GM18870 (cell line): ENCODE measurements at regions not wholly inside any gene's neighbourhood (a gene's known extent, or its start where the extent isn't known, plus 50 kb on each side); places are given as distances from the start of the nearest gene placed in this dataset.

Experiments
- ATAC-seq: cut with Tn5 transposase; IDR thresholded peaks from one replicate; pipeline ENCODE4 v1.9.1; 2021; ENCODE audit warnings: moderate library complexity; ENCODE audit not compliant: unreplicated experiment

- no peak for ATAC-seq
Measured at GRCh38 chr16:79303206-79303605, 297.3 kb downstream of the MAF start.

- ATAC-seq = no peak
Measured at GRCh38 chr16:79302731-79303130, 297.8 kb downstream of the MAF start.

GRCh38 chr16:79301051-79301450 is 299.5 kb downstream of the MAF start:
- ATAC-seq = no peak

- no peak for ATAC-seq
Measured at GRCh38 chr16:79298894-79299799, 301.4 kb downstream of the MAF start.

GRCh38 chr16:79298476-79298875 is 302.1 kb downstream of the MAF start:
- no peak for ATAC-seq

- ATAC-seq = no peak
Measured at GRCh38 chr16:79297805-79298204, 302.7 kb downstream of the MAF start.

GRCh38 chr16:79297296-79297695 is 303.2 kb downstream of the MAF start:
- ATAC-seq = no peak

GRCh38 chr16:79296491-79296890 is 304.0 kb downstream of the MAF start:
- no peak for ATAC-seq

- no peak for ATAC-seq
Measured at GRCh38 chr16:79295746-79296145, 304.8 kb downstream of the MAF start.

- no peak for ATAC-seq
Measured at GRCh38 chr16:79295162-79295561, 305.4 kb downstream of the MAF start.

- ATAC-seq = no peak
Measured at GRCh38 chr16:79294568-79294967, 306.0 kb downstream of the MAF start.

GRCh38 chr16:79293836-79294460 is 306.6 kb downstream of the MAF start:
- no peak for ATAC-seq

GRCh38 chr16:79288066-79288465 is 312.5 kb downstream of the MAF start:
- no peak for ATAC-seq

GRCh38 chr16:79287424-79287917 is 313.1 kb downstream of the MAF start:
- no peak for ATAC-seq

GRCh38 chr16:79286646-79287423 is 313.7 kb downstream of the MAF start:
- ATAC-seq = peak; percentile 93

GRCh38 chr16:79284766-79285165 is 315.8 kb downstream of the MAF start:
- no peak for ATAC-seq

- no peak for ATAC-seq
Measured at GRCh38 chr16:79283578-79283977, 317.0 kb downstream of the MAF start.

GRCh38 chr16:79282806-79283205 is 317.7 kb downstream of the MAF start:
- ATAC-seq = no peak

- ATAC-seq = no peak
Measured at GRCh38 chr16:79278506-79278905, 322.0 kb downstream of the MAF start.

GRCh38 chr16:79276501-79276900 is 324.0 kb downstream of the MAF start:
- ATAC-seq = no peak

- no peak for ATAC-seq
Measured at GRCh38 chr16:79274264-79274663, 326.3 kb downstream of the MAF start.
